SK-N-SH (cell line): ENCODE measurements at regions not wholly inside any gene's neighbourhood (a gene's known extent, or its start where the extent isn't known, plus 50 kb on each side); places are given as distances from the start of the nearest gene placed in this dataset.

Experiments
- CTCF ChIA-PET: fragments of 300-600, 350-600 bp; formaldehyde crosslinking; extraction: SDS; loops from one replicate; lab custom pipeline; 2021; lab: Yijun Ruan, JAX
- POLR2A ChIA-PET: fragments of 350-600 bp; sonication (Branson Sonifier 250); formaldehyde crosslinking; extraction: SDS; loops from one replicate; lab custom pipeline; 2020; ENCODE audit warnings: antibody characterized with exemption, inconsistent platforms; lab: Yijun Ruan, JAX
- DNase-seq: peaks from one replicate; pipeline ENCODE4 v3.0.0; 2012
- H2AFZ ChIP-seq: fragments of 200-600 bp; sonication (generic); 2 replicates; pipeline ENCODE4 v1.8.1; 2016; ENCODE audit warnings: antibody characterized with exemption, mild to moderate bottlenecking, low read depth
- H3F3A ChIP-seq: fragments of 200-600 bp; sonication (generic); replicated peaks from 2 replicates; pipeline ENCODE3; 2016; ENCODE audit warnings: antibody characterized with exemption, mild to moderate bottlenecking; ENCODE audit not compliant: insufficient read depth
- H3K27ac ChIP-seq, 2 experiments: fragments of 200-500 bp in 1 of 2; fragments of 200-600 bp in 1 of 2; sonication (Bioruptor generic) in 1 of 2; sonication (generic), shearing (Covaris generic) in 1 of 2; 2 replicates each; pipeline versions ENCODE4 v1.5.1 to v1.6.1; 2014 to 2016; ENCODE audit warnings: low read depth in 2 of 2, inconsistent platforms in 1 of 2, low read length in 1 of 2, mild to moderate bottlenecking in 1 of 2, mixed read lengths in 1 of 2
- H3K27me3 ChIP-seq: fragments of 200-600 bp; sonication (generic), shearing (Covaris generic); 2 replicates; pipeline ENCODE4 v1.6.1; 2016; ENCODE audit warnings: mixed run types; ENCODE audit not compliant: insufficient read depth
- H3K36me3 ChIP-seq, 2 experiments: fragments of 200-500 bp in 1 of 2; fragments of 200-600 bp in 1 of 2; sonication (Bioruptor generic) in 1 of 2; sonication (generic) in 1 of 2; replicated peaks in 1 of 2; 2 replicates each; pipeline versions ENCODE3 to v1.5.1; 2014 to 2016; ENCODE audit warnings: low read length in 1 of 2, mild to moderate bottlenecking in 1 of 2; ENCODE audit not compliant: insufficient read depth in 2 of 2, control insufficient read depth in 1 of 2
- H3K4me1 ChIP-seq, 2 experiments: fragments of 200-500 bp in 1 of 2; fragments of 200-600 bp in 1 of 2; sonication (Bioruptor generic) in 1 of 2; sonication (generic), shearing (Covaris generic) in 1 of 2; 2 replicates each; pipeline versions ENCODE4 v1.5.1 to v1.6.1; 2014 to 2016; ENCODE audit warnings: low read depth in 1 of 2, low read length in 1 of 2, mixed run types in 1 of 2; ENCODE audit not compliant: insufficient read depth in 2 of 2, control insufficient read depth in 1 of 2
- H3K4me2 ChIP-seq: fragments of 200-600 bp; sonication (generic), shearing (Covaris generic); 2 replicates; pipeline ENCODE4 v1.6.1; 2017; ENCODE audit warnings: mixed run types
- H3K4me3 ChIP-seq, 2 experiments: fragments of 200-500 bp in 1 of 2; fragments of 200-600 bp in 1 of 2; sonication (Bioruptor generic) in 1 of 2; sonication (generic), shearing (Covaris generic) in 1 of 2; 2 replicates each; pipeline versions ENCODE4 v1.5.1 to v1.8.1; 2014 to 2016; ENCODE audit warnings: low read depth in 2 of 2, inconsistent platforms in 1 of 2, low read length in 1 of 2, mild to moderate bottlenecking in 1 of 2, mixed read lengths in 1 of 2, moderate library complexity in 1 of 2
- H3K79me2 ChIP-seq: fragments of 200-600 bp; sonication (generic); 2 replicates; pipeline ENCODE4 v1.8.1; 2017; ENCODE audit warnings: mild to moderate bottlenecking; ENCODE audit not compliant: insufficient read depth
- H3K9ac ChIP-seq: fragments of 200-600 bp; sonication (generic); 2 replicates; pipeline ENCODE4 v1.6.1; 2017; ENCODE audit warnings: mixed run types
- H3K9me2 ChIP-seq: fragments of 200-600 bp; sonication (generic); 2 replicates; pipeline ENCODE4 v1.6.1; 2017; ENCODE audit warnings: mixed run types
- H3K9me3 ChIP-seq: fragments of 200-600 bp; sonication (generic); 2 replicates; pipeline ENCODE4 v1.6.1; 2017; ENCODE audit warnings: mixed run types, mild to moderate bottlenecking, moderate library complexity
- H4K20me1 ChIP-seq: fragments of 200-600 bp; sonication (generic); 2 replicates; pipeline ENCODE4 v1.6.1; 2017; ENCODE audit warnings: mild to moderate bottlenecking, mixed run types; ENCODE audit not compliant: insufficient read depth
- EP300 ChIP-seq, 2 experiments: IDR thresholded peaks; 2 replicates each; pipeline versions ENCODE4 v1.4.0 to v1.6.1; 2012; ENCODE audit warnings: borderline replicate concordance in 1 of 2, low read depth in 1 of 2, low read length in 1 of 2
- FOSL2 ChIP-seq: IDR thresholded peaks from 2 replicates; pipeline ENCODE4 v1.4.0; 2012; ENCODE audit warnings: low read depth, mild to moderate bottlenecking, moderate library complexity, borderline replicate concordance
- FOXJ3 ChIP-seq: sonication (generic); formaldehyde crosslinking; IDR thresholded peaks from 2 replicates; pipeline ENCODE4 v1.5.1; 2020; ENCODE audit warnings: mild to moderate bottlenecking, missing genetic modification reagents
- FOXM1 ChIP-seq: IDR thresholded peaks from 2 replicates; pipeline ENCODE4 v1.4.0; 2012; ENCODE audit warnings: low read depth, mild to moderate bottlenecking
- GATA2 ChIP-seq: sonication (generic); formaldehyde crosslinking; IDR thresholded peaks from 2 replicates; pipeline ENCODE4 v1.5.0; 2020; ENCODE audit warnings: mild to moderate bottlenecking, missing genetic modification reagents
- IRF3 ChIP-seq: fragments of 150-350 bp; IDR thresholded peaks from 2 replicates; pipeline ENCODE4 v1.6.1; 2016; ENCODE audit warnings: mild to moderate bottlenecking, low read depth, low read length
- JUND ChIP-seq: IDR thresholded peaks from 2 replicates; pipeline ENCODE4 v1.4.0; 2012
- MAX ChIP-seq: IDR thresholded peaks from 2 replicates; pipeline ENCODE4 v1.4.0; 2012; ENCODE audit warnings: low read depth
- MXI1 ChIP-seq: IDR thresholded peaks from 2 replicates; pipeline ENCODE4 v1.6.1; 2012; ENCODE audit warnings: mild to moderate bottlenecking, low read depth, low read length, improper control_type of control experiment
- RCOR1 ChIP-seq: fragments of 150-350 bp; IDR thresholded peaks from 2 replicates; pipeline ENCODE4 v1.6.1; 2017; ENCODE audit warnings: antibody characterized with exemption, low read length
- SIN3A ChIP-seq: IDR thresholded peaks from 2 replicates; pipeline ENCODE4 v1.6.1; 2012; ENCODE audit warnings: low read depth, mild to moderate bottlenecking, low read length, moderate library complexity, borderline replicate concordance
- TCF12 ChIP-seq: IDR thresholded peaks from 2 replicates; pipeline ENCODE4 v1.4.0; 2012
- TEAD4 ChIP-seq: IDR thresholded peaks from 2 replicates; pipeline ENCODE4 v1.4.0; 2012; ENCODE audit warnings: mild to moderate bottlenecking, borderline replicate concordance; ENCODE audit not compliant: insufficient read depth
- USF1 ChIP-seq: IDR thresholded peaks from 2 replicates; pipeline ENCODE4 v1.4.0; 2012; ENCODE audit warnings: low read depth, borderline replicate concordance
- USF2 ChIP-seq: fragments of 150-350 bp; IDR thresholded peaks from 2 replicates; pipeline ENCODE4 v1.6.1; 2017; ENCODE audit warnings: antibody characterized with exemption, low read length, low read depth, borderline replicate concordance
- YY1 ChIP-seq: IDR thresholded peaks from 2 replicates; pipeline ENCODE4 v1.4.0; 2012; ENCODE audit warnings: low read depth, mild to moderate bottlenecking
- WGBS: methylation state at CpG from one replicate; pipeline ENCODE4 v1.1.6; 2017; ENCODE audit warnings: low lambda C conversion rate; 5-methylcytosine and 5-hydroxymethylcytosine counted together

GRCh38 chr12:84656705-84657104 lies 255.9 kb downstream of the SLC6A15 start (continued):
- no peak for TF ChIP-seq TCF12
- TF ChIP-seq USF2 = no peak
- TF ChIP-seq IRF3 = no peak
- TF ChIP-seq SIN3A = no peak
- no peak for TF ChIP-seq MXI1

GRCh38 chr12:84653482-84653881 lies 259.1 kb downstream of the SLC6A15 start:
- Histone ChIP-seq H3K4me3 (no peak overlapping the region), H3F3A (no peaks in the 10 kb centered on the region), H3K9ac (no peak overlapping the region), H3K4me2 (no peak overlapping the region), H3K4me1 (no peaks in the 10 kb centered on the region; a peak in 1 of 4 replicates), H3K9me3 (no peaks in the 10 kb centered on the region), H3K36me3 (no peaks in the 10 kb centered on the region), H3K9me2 (0 out of 2 replicates have a peak, but pooled peaks cover 2% of the 10 kb centered on the region), H2AFZ (no peak overlapping the region), H4K20me1 (no peaks in the 10 kb centered on the region), H3K27ac (no peak overlapping the region), H3K79me2 (no peaks in the 10 kb centered on the region), H3K27me3 (no peaks in the 10 kb centered on the region)
- TF ChIP-seq FOSL2 (no peak), GATA2 (CRISPR knock-in tag) (no peak), FOXJ3 (no peak), FOXM1 (no peak), EP300 (IDR thresholded peaks at IDR 0.05; ENCODE audit: borderline replicate concordance in 1 of 2, low read depth in 1 of 2, low read length in 1 of 2) (no peak)
- DNase-seq = no peak
- POLR2A ChIA-PET = no interaction called here
- CTCF ChIA-PET = interaction anchor here (1.1 kb wide), 1 partner anchor 9 kb away, joined by 3 read pairs; no protein-coding TSS in a partner anchor
- 84% methylated on average over 2 of the region's 2 CpGs for WGBS

GRCh38 chr12:84648425-84648824 lies 264.2 kb downstream of the SLC6A15 start:
- ChIA-PET CTCF (no interaction called here), POLR2A (no interaction called here)
- H3F3A ChIP-seq = no peaks in the 10 kb centered on the region
- H3K9ac ChIP-seq = no peak overlapping the region
- no peaks in the 10 kb centered on the region for H3K9me3 ChIP-seq
- H3K27me3 ChIP-seq = no peaks in the 10 kb centered on the region
- 0 out of 2 replicates have a peak, but pooled peaks cover 2% of the 10 kb centered on the region for H3K9me2 ChIP-seq
- H3K79me2 ChIP-seq = no peaks in the 10 kb centered on the region; the same call in 1 of the 2 replicates
- H3K36me3 ChIP-seq = no peaks in the 10 kb centered on the region
- no peak for TF ChIP-seq JUND
- no peak for TF ChIP-seq USF2
- TF ChIP-seq YY1 = no peak
- no peak for TF ChIP-seq RCOR1
- no peak for TF ChIP-seq MAX
- no peak for TF ChIP-seq USF1
- TF ChIP-seq TEAD4 = no peak
- no peak overlapping the region for H3K27ac ChIP-seq
- DNase-seq = no peak
- H2AFZ ChIP-seq = no peak overlapping the region
- no peak overlapping the region for H3K4me2 ChIP-seq
- no peaks in the 10 kb centered on the region for H4K20me1 ChIP-seq
- no peak overlapping the region for H3K4me3 ChIP-seq
- no peaks in the 10 kb centered on the region; a peak in 1 of 4 replicates for H3K4me1 ChIP-seq
